Mesenchymal stem cell (in vitro differentiated cells and primary cell): ENCODE measurements at regions not wholly inside any gene's neighbourhood (a gene's known extent, or its start where the extent isn't known, plus 50 kb on each side); places are given as distances from the start of the nearest gene placed in this dataset.
"Not testable (repeated sequence)": the region's sequence is repeated elsewhere in the genome, so short reads cannot be mapped to it uniquely, and the experiment has no call there.

Experiments used
- DNase-seq: peaks from one replicate; pipeline ENCODE4 v3.0.0-alpha.2; 2013
- H2AFZ ChIP-seq: one replicate; pipeline ENCODE4 v1.6.1; 2013; ENCODE audit warnings: low read depth, mild to moderate bottlenecking, control low read depth, inconsistent platforms, low read length, moderate library complexity
- H2AK5ac ChIP-seq: 2 replicates; pipeline ENCODE4 v1.6.1; 2013; ENCODE audit warnings: low read length, moderate library complexity, mild to moderate bottlenecking, inconsistent platforms; ENCODE audit not compliant: severe bottlenecking
- H2BK120ac ChIP-seq: one replicate; pipeline ENCODE4 v1.6.1; 2013; ENCODE audit warnings: low read depth, mild to moderate bottlenecking, inconsistent platforms, low read length, moderate library complexity
- H2BK12ac ChIP-seq, 2 experiments: one replicate each; pipeline ENCODE4 v1.6.1; 2013; ENCODE audit warnings: inconsistent platforms in 2 of 2, low read length in 2 of 2, mild to moderate bottlenecking in 2 of 2, moderate library complexity in 2 of 2, control low read depth in 1 of 2
- H2BK15ac ChIP-seq: one replicate; pipeline ENCODE4 v1.6.1; 2013; ENCODE audit warnings: mild to moderate bottlenecking, low read depth, inconsistent platforms; ENCODE audit not compliant: poor library complexity, severe bottlenecking
- H2BK5ac ChIP-seq: 2 replicates; pipeline ENCODE4 v1.6.1; 2013; ENCODE audit warnings: low read depth, mild to moderate bottlenecking, low read length, control low read depth, inconsistent platforms; ENCODE audit not compliant: poor library complexity, severe bottlenecking
- H3K14ac ChIP-seq, 2 experiments: one replicate each; pipeline ENCODE4 v1.6.1; 2013; ENCODE audit warnings: inconsistent platforms in 2 of 2, low read length in 2 of 2, control low read depth in 1 of 2, mild to moderate bottlenecking in 1 of 2, moderate library complexity in 1 of 2
- H3K18ac ChIP-seq, 2 experiments: one replicate each; pipeline ENCODE4 v1.6.1; 2013; ENCODE audit warnings: inconsistent platforms in 2 of 2, low read length in 2 of 2, control low read depth in 1 of 2, low read depth in 1 of 2, mild to moderate bottlenecking in 1 of 2
- H3K23ac ChIP-seq, 2 experiments: one replicate each; pipeline ENCODE4 v1.6.1; 2013; ENCODE audit warnings: inconsistent platforms in 2 of 2, low read length in 2 of 2, mild to moderate bottlenecking in 2 of 2, moderate library complexity in 2 of 2, control low read depth in 1 of 2
- H3K27ac ChIP-seq: 2 replicates; pipeline ENCODE4 v1.5.1; 2013; ENCODE audit warnings: mild to moderate bottlenecking, moderate library complexity, low read length, control low read depth, inconsistent platforms; ENCODE audit not compliant: poor library complexity, severe bottlenecking
- H3K27me3 ChIP-seq, 2 experiments: 2 replicates each; pipeline versions ENCODE4 v1.6.1 to v1.7.0; 2013; ENCODE audit warnings: low read length in 2 of 2, mild to moderate bottlenecking in 2 of 2, moderate library complexity in 2 of 2, control low read depth in 1 of 2, inconsistent platforms in 1 of 2; ENCODE audit not compliant: control insufficient read depth in 1 of 2, insufficient read depth in 1 of 2
- H3K36me3 ChIP-seq, 2 experiments: 2 replicates each; pipeline versions ENCODE4 v1.6.1 to v1.7.0; 2013; ENCODE audit warnings: low read length in 2 of 2, control low read depth in 1 of 2, inconsistent platforms in 1 of 2, low read depth in 1 of 2, mild to moderate bottlenecking in 1 of 2; ENCODE audit not compliant: insufficient read depth in 2 of 2, control insufficient read depth in 1 of 2
- H3K4ac ChIP-seq, 2 experiments: one replicate each; pipeline ENCODE4 v1.6.1; 2013; ENCODE audit warnings: inconsistent platforms in 2 of 2, low read length in 2 of 2, mild to moderate bottlenecking in 2 of 2, moderate library complexity in 2 of 2, control low read depth in 1 of 2, low read depth in 1 of 2
- H3K4me1 ChIP-seq: 2 replicates; pipeline ENCODE4 v1.6.1; 2013; ENCODE audit warnings: low read depth, low read length, control low read depth; ENCODE audit not compliant: control insufficient read depth, insufficient read depth
- H3K4me2 ChIP-seq: 2 replicates; pipeline ENCODE4 v1.6.1; 2013; ENCODE audit warnings: low read length, mild to moderate bottlenecking, inconsistent platforms; ENCODE audit not compliant: poor library complexity, severe bottlenecking
- H3K4me3 ChIP-seq, 2 experiments: 2 replicates each; pipeline versions ENCODE4 v1.5.1 to v1.7.0; 2013; ENCODE audit warnings: low read length in 2 of 2, mild to moderate bottlenecking in 2 of 2, control low read depth in 1 of 2, low read depth in 1 of 2; ENCODE audit not compliant: insufficient read depth in 1 of 2
- H3K79me1 ChIP-seq: replicated peaks from 2 replicates; pipeline ENCODE4 v1.6.1; 2013; ENCODE audit warnings: mild to moderate bottlenecking, control low read depth, low read length, inconsistent platforms; ENCODE audit not compliant: poor library complexity, severe bottlenecking
- H3K9ac ChIP-seq: 2 replicates; pipeline ENCODE4 v1.7.0; 2013; ENCODE audit warnings: mild to moderate bottlenecking, low read length, moderate library complexity
- H3K9me3 ChIP-seq: 2 replicates; pipeline ENCODE4 v1.7.0; 2013; ENCODE audit warnings: mild to moderate bottlenecking, low read length; ENCODE audit not compliant: control insufficient read depth
- H4K8ac ChIP-seq: one replicate; pipeline ENCODE4 v1.6.1; 2013; ENCODE audit warnings: inconsistent platforms, mild to moderate bottlenecking, low read length, moderate library complexity
- H4K91ac ChIP-seq: one replicate; pipeline ENCODE4 v1.6.1; 2013; ENCODE audit warnings: mild to moderate bottlenecking, low read length, inconsistent platforms
- WGBS: methylation state at CpG from one replicate; pipeline ENCODE4 v1.1.7; 2013; ENCODE audit warnings: mixed read lengths; 5-methylcytosine and 5-hydroxymethylcytosine counted together

- H4K8ac ChIP-seq: no peak overlapping the region
- H2BK120ac ChIP-seq: no peak overlapping the region
- H3K18ac ChIP-seq: no peak overlapping the region
- no peak overlapping the region for H3K4me2 ChIP-seq
- no peaks in the 10 kb centered on the region for H3K4me1 ChIP-seq
- DNase-seq: no peak
- no peak overlapping the region for H3K4me3 ChIP-seq
- no peaks in the 10 kb centered on the region for H3K36me3 ChIP-seq
- no peak overlapping the region for H2BK12ac ChIP-seq
- no peak overlapping the region for H4K91ac ChIP-seq
- no peak overlapping the region for H3K27ac ChIP-seq
- H2AK5ac ChIP-seq: no peak overlapping the region
- no peaks in the 10 kb centered on the region for H3K9me3 ChIP-seq
- H3K23ac ChIP-seq: no peak overlapping the region
- WGBS: 95% methylated on average over 5 of the region's 5 CpGs
- no peaks in the 10 kb centered on the region for H3K27me3 ChIP-seq
- no peak overlapping the region for H3K4ac ChIP-seq
- no peaks in the 10 kb centered on the region for H3K79me1 ChIP-seq
- no peak overlapping the region for H2BK15ac ChIP-seq
- H2AFZ ChIP-seq: no peak overlapping the region
- H3K14ac ChIP-seq: no peak overlapping the region
- no peak overlapping the region for H3K9ac ChIP-seq
- no peak overlapping the region for H2BK5ac ChIP-seq
Measured at GRCh38 chr7:15073301-15073700, 170.8 kb upstream of the DGKB start.

GRCh38 chr7:15068324-15068723 lies 165.8 kb upstream of the DGKB start:
- Histone ChIP-seq H3K14ac (no peak overlapping the region), H2BK120ac (no peak overlapping the region), H3K9ac (no peak overlapping the region), H4K8ac (no peak overlapping the region), H4K91ac (no peak overlapping the region), H2BK12ac (no peak overlapping the region), H3K27ac (no peak overlapping the region), H3K23ac (no peak overlapping the region), H3K4me1 (no peaks in the 10 kb centered on the region), H2BK5ac (no peak overlapping the region), H3K18ac (no peak overlapping the region), H3K27me3 (no peaks in the 10 kb centered on the region), H3K9me3 (no peaks in the 10 kb centered on the region), H2AK5ac (no peak overlapping the region), H3K36me3 (no peaks in the 10 kb centered on the region), H3K4ac (no peak overlapping the region), H3K79me1 (no peaks in the 10 kb centered on the region), H2AFZ (no peak overlapping the region), H2BK15ac (no peak overlapping the region), H3K4me3 (no peak overlapping the region), H3K4me2 (no peak overlapping the region)
- DNase-seq: no peak
- 71% methylated on average over 1 of the region's 1 CpG for WGBS

DNA sequence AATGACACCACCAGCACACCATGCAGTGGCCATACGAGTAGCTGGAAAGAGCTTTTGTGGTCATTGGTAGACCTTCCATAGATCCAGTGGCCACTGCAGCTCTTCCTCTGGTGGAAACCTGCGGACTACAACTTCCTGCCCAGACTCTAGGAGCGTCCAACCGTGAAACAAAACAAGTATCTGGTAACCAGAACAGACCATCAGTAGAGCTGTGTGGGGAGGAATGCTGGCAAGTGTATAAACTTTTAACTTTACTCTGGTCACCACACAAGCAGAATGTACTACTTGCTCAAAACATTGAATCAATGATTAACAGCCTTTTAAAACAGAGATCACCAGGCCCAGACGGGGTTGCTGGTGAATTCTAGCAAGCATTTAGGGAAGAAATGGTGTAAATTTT lies 154.7 kb upstream of the DGKB start:
- Histone ChIP-seq H2BK15ac (no peak overlapping the region), H3K27me3 (no peaks in the 10 kb centered on the region), H3K27ac (peak overlapping the region; percentile 95), H3K79me1 (no peaks in the 10 kb centered on the region), H3K9ac (no peak overlapping the region), H4K91ac (no peak overlapping the region), H3K14ac (no peak overlapping the region), H3K4me3 (no peak overlapping the region), H3K4ac (no peak overlapping the region), H4K8ac (no peak overlapping the region), H3K4me2 (no peak overlapping the region), H2AK5ac (no peak overlapping the region), H2BK120ac (no peak overlapping the region), H2BK12ac (no peak overlapping the region), H3K23ac (no peak overlapping the region), H2AFZ (peak overlapping the region; percentile 27), H3K18ac (no peak overlapping the region), H3K36me3 (no peaks in the 10 kb centered on the region), H3K4me1 (no peaks in the 10 kb centered on the region), H3K9me3 (no peaks in the 10 kb centered on the region), H2BK5ac (peak overlapping the region; percentile 46)
- WGBS: 91% methylated on average over 4 of the region's 5 CpGs
- no peak for DNase-seq

DNA sequence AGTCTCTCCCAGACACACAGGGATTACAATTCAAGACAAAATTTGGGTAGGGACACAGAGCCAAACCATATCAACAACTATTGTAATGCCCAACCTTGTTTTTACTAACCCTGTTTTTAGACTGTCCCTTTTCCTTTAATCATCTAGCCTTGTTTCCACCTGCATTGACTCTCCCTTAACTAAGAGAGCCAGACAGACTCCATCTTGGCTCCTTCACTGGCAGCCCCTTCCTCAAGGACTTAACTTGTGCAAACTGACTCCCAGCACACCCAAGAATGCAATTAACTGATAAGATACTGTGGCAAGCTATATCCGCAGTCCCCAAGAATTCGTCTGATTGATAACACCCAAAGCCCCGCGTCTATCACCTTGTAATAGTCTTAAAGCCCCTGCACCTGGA lies 151.8 kb upstream of the DGKB start:
- H2BK15ac ChIP-seq, H4K91ac ChIP-seq, H3K27me3 ChIP-seq, H2BK5ac ChIP-seq, H3K9ac ChIP-seq, H3K4me1 ChIP-seq, H3K36me3 ChIP-seq, H3K9me3 ChIP-seq, H3K14ac ChIP-seq, DNase-seq, H3K18ac ChIP-seq, H3K23ac ChIP-seq, H4K8ac ChIP-seq, H3K4ac ChIP-seq, H3K79me1 ChIP-seq, H2AK5ac ChIP-seq, H2BK12ac ChIP-seq, H3K4me3 ChIP-seq, H2BK120ac ChIP-seq, H2AFZ ChIP-seq, H3K27ac ChIP-seq, H3K4me2 ChIP-seq: not testable (repeated sequence)
- 28% methylated on average over 4 of the region's 4 CpGs for WGBS
